Sigmoid colon (tissue), 4 donors: ENCODE measurements at regions not wholly inside any gene's neighbourhood (a gene's known extent, or its start where the extent isn't known, plus 50 kb on each side); places are given as distances from the start of the nearest gene placed in this dataset.

ENCODE experiments used
- POLR2A ChIP-seq, 2 donors: fragments of 450-650 bp; IDR thresholded peaks; one replicate each; pipeline ENCODE4 v1.6.1; 2016; ENCODE audit warnings: antibody characterized with exemption in 2 of 2, mild to moderate bottlenecking in 2 of 2, moderate library complexity in 2 of 2
- POLR2AphosphoS5 ChIP-seq, 4 donors: sonication (generic); formaldehyde crosslinking; IDR thresholded peaks; one replicate each; pipeline ENCODE4 v1.6.1; 2017; ENCODE audit warnings: antibody characterized with exemption in 4 of 4

- TF ChIP-seq POLR2AphosphoS5 (IDR thresholded peaks at IDR 0.05) (no peak), POLR2A (IDR thresholded peaks at IDR 0.05) (no peak)
Observed at GRCh38 chr10:121134711-121135110, 283.5 kb downstream of the WDR11 start.
